ENCODE measurements at regions not wholly inside any gene's neighbourhood (a gene's known extent, or its start where the extent isn't known, plus 50 kb on each side); places are given as distances from the start of the nearest gene placed in this dataset.
"Not testable (repeated sequence)": the region's sequence is repeated elsewhere in the genome, so short reads cannot be mapped to it uniquely, and the experiment has no call there.

DNA sequence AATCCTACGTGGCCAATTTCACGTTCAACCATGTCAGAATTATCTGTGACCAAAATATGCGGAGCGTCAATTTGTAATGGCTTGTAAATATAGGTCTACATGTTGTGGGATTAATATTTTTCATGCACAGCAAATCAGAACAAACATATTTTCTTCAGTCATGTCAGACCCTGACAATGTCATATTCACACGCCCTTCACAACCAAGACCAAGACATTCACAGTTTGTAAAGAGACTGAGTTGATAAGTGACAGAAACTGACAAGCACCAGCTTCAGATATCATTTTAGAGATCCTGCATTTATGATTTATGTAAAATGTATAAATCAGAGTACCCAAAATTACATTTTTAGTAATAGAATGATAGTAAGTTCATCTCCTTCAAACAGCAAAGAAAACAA, 57.3 kb upstream of the NOVA1 start:
- Histone ChIP-seq H4K20me1 (no peaks in the 10 kb centered on the region), H3K4me2 (no peak overlapping the region), H3K36me3 (no peaks in the 10 kb centered on the region), H3K4me3 (no peak overlapping the region), H3K9me3 (no peaks in the 10 kb centered on the region), H3K9ac (no peak overlapping the region), H3K4me1 (no peaks in the 10 kb centered on the region), H3K27me3 (no peaks in the 10 kb centered on the region), H3K27ac (no peak overlapping the region)
- TF ChIP-seq Cebpa-rat (IDR thresholded peaks at IDR 0.05), result no peak

DNA sequence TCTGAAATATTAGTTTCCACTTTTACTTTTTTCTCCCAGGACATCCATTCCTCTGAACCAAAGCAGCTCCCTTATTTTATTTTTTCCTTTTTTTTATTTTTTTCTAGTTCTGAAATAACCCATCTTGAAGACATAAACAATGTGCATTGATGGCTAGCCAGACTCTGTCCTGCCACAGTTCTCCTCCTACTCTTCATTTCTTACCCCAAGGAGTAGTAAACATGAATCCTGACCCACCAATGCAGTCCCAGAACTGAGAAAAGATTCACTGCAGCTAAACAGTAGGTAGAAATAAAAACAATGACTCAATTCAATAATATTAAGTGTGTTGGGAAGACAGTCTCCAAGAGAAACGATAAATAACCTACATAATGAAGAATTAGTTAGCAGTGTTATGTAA, 65.7 kb upstream of the NOVA1 start:
- Histone ChIP-seq H3K4me3 (no peak overlapping the region), H4K20me1 (no peaks in the 10 kb centered on the region), H3K27ac (no peak overlapping the region), H3K9me3 (peaks cover 9% of the 10 kb centered on the region; the same call in 1 of the 2 replicates), H3K27me3 (no peaks in the 10 kb centered on the region), H3K4me2 (no peak overlapping the region), H3K9ac (no peak overlapping the region), H3K4me1 (no peaks in the 10 kb centered on the region), H3K36me3 (no peaks in the 10 kb centered on the region)
- TF ChIP-seq Cebpa-rat (IDR thresholded peaks at IDR 0.05), result no peak

DNA sequence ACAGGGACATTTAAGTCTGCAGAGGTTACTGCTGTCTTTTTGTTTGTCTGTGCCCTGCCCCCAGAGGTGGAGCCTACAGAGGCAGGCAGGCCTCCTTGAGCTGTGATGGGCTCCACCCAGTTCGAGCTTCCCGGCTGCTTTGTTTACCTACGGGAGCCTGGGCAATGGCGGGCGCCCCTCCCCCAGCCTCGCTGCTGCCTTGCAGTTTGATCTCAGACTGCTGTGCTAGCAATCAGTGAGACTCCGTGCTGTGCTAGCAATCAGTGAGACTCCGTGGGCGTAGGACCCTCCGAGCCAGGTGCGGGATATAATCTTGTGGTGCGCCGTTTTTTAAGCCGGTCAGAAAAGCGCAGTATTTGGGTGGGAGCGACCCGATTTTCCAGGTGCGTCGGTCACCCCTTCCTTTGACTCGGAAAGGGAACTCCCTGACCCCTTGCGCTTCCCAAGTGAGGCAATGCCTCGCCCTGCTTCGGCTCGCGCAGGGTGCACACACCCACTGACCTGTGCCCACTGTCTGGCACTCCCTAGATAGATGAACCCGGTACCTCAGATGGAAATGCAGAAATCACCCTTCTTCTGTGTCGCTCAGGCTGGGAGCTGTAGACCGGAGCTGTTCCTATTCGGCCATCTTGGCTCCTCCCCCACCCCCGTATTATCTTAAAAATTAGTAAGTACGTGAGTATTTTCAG, 81.0 kb upstream of the NOVA1 start:
- H3K4me2 ChIP-seq, H3K27me3 ChIP-seq, H3K4me1 ChIP-seq, H3K9ac ChIP-seq, H3K27ac ChIP-seq, H4K20me1 ChIP-seq, H3K4me3 ChIP-seq, H3K9me3 ChIP-seq, H3K36me3 ChIP-seq: not testable (repeated sequence)

DNA sequence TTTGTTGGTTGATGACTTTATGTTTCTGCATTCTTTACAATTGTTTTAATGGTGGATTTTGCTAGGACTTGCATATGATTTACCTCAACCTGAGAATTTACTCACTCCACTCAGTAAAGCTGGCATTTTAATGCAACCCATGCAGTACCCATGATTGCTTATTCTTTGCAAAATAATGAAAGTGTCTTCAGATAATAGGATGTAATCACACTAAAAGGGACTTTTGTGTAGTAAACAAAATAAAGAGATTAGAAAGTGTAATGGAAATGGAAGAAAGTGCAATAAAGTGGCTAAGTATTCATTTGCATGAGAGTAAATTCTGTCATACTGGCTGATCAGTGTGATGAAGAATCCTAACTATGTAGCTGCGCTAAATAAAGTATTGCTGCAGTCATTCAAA, 87.6 kb upstream of the NOVA1 start:
- Histone ChIP-seq H3K4me3 (no peak overlapping the region), H4K20me1 (no peaks in the 10 kb centered on the region), H3K9me3 (peaks cover 12% of the 10 kb centered on the region), H3K4me1 (no peaks in the 10 kb centered on the region), H3K27ac (no peak overlapping the region), H3K4me2 (no peak overlapping the region), H3K27me3 (no peaks in the 10 kb centered on the region), H3K9ac (no peak overlapping the region), H3K36me3 (no peaks in the 10 kb centered on the region)
- no peak for TF ChIP-seq Cebpa-rat (IDR thresholded peaks at IDR 0.05)

DNA sequence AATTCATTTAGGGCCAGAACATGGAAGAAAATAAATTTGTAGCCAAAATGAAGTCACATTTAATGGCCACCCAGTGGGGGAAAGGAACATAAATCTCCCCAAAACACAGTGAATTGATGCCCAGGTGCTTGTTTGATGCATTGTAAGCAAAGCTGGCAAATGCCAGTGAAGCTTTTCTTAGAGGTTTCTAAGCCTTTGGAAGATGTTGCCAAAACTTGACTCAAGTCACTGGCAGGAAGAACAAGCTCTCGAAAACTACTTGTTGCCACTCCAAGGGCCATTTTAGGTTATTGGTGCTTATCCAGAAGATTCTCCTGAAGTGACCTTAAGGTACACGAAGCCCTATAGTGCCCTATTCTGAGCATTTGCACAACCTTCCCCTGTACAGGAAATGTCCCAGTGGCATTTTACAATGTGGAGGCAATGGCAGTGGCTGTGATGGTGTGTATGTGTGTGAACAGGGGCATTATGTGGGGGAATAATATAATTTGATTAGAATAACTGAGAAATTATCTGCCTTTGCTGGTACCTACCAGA, 89.5 kb upstream of the NOVA1 start:
- Histone ChIP-seq H3K4me1 (no peaks in the 10 kb centered on the region), H3K36me3 (no peaks in the 10 kb centered on the region), H3K27me3 (no peaks in the 10 kb centered on the region), H3K9ac (no peak overlapping the region), H4K20me1 (no peaks in the 10 kb centered on the region), H3K4me2 (no peak overlapping the region), H3K9me3 (peaks cover 8% of the 10 kb centered on the region), H3K27ac (no peak overlapping the region), H3K4me3 (no peak overlapping the region)
- TF ChIP-seq Cebpa-rat (IDR thresholded peaks at IDR 0.05), result no peak

DNA sequence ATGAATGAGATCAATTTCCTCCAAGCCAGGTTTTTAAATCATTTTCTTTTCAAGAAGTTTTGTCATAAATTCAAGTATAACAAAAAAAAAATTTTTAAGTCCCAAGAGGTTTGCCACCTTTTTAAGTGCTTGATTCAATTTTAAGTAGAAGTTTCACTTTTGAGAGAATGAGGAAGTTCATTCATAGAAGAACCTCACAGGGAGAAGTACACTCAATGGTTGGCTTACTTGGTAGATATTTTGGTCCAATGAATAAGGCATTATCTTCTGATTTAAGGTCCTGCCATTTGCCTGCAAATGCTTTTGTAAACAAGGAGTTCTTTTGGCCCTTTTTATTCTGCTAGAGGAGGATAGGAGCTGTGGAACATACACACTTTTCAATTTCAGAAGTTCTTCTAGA, 96.7 kb upstream of the NOVA1 start:
- 0 out of 2 replicates have a peak overlapping the region, but pooled peaks have one; percentile 21 for H3K4me2 ChIP-seq
- no peak overlapping the region for H3K9ac ChIP-seq
- peaks cover 14% of the 10 kb centered on the region; the same call in 1 of the 2 replicates for H3K4me1 ChIP-seq
- no peaks in the 10 kb centered on the region for H3K27me3 ChIP-seq
- TF ChIP-seq Cebpa-rat (IDR thresholded peaks at IDR 0.05), result no peak
- H4K20me1 ChIP-seq, result no peaks in the 10 kb centered on the region
- H3K36me3 ChIP-seq, result no peaks in the 10 kb centered on the region
- no peak overlapping the region for H3K4me3 ChIP-seq
- no peaks in the 10 kb centered on the region for H3K9me3 ChIP-seq
- H3K27ac ChIP-seq, result no peak overlapping the region

DNA sequence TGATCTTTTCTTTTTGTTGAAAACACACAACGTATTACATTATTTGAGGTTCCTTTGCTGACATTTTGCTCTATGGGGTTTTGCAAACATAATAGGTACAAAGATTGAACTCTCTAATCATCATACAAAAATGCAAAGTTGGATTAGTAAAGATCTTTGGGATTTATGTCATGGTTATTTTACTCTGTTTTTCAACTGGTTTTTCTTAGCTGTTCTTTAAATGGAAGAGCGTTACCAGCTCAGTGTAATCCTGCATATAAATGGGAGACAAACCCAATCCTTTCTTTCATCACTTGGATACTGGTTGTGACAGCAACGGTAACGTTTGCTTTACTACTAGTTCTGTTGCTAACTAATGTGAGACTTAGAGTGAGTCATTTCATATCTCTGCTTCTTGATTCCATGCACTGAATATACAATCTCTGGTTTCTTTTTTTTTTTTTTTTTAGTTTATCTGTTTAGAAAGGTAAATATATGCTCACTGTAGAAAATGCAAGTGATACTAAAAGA, 104.9 kb upstream of the NOVA1 start:
- Histone ChIP-seq H3K36me3 (no peaks in the 10 kb centered on the region), H3K4me1 (no peaks in the 10 kb centered on the region), H3K4me3 (no peak overlapping the region), H3K4me2 (no peak overlapping the region), H3K27me3 (no peaks in the 10 kb centered on the region), H4K20me1 (no peaks in the 10 kb centered on the region), H3K9ac (no peak overlapping the region), H3K27ac (no peak overlapping the region), H3K9me3 (no peaks in the 10 kb centered on the region)
- no peak for TF ChIP-seq Cebpa-rat (IDR thresholded peaks at IDR 0.05)

DNA sequence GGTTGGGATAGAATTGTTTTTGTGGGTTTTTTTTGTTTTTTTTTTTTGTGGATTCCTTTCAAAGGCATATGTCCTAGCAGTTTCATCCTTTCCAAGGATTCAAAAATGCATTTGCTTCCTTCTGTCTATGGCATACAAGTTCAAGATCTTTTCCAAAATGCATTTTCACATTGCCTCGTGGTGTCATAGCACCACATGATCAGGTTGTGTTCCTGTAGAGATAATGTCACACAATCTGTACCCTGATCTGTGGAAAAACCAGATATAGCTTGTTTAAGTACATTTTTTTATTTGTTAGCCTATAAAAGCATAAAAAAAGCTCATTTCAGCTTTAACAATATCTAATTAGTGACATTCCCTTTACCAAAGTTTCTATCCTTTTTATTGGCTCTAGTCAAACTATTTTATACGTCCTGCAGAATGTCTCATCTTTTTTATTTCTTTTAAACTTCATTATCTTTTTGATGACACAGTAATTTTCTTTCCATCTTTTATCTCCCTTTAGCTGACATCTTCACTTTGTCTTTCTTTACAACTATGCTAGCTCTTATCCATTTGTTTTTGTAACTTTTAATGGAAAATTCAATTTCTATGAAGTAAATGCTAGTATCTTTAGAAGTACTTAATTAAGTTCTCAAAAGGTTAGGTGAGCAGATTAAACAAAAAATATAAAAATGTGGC, 106.0 kb upstream of the NOVA1 start:
- Histone ChIP-seq H3K27ac (no peak overlapping the region), H3K4me2 (no peak overlapping the region), H3K36me3 (no peaks in the 10 kb centered on the region), H3K9me3 (no peaks in the 10 kb centered on the region), H4K20me1 (no peaks in the 10 kb centered on the region), H3K9ac (no peak overlapping the region), H3K4me3 (no peak overlapping the region), H3K27me3 (no peaks in the 10 kb centered on the region), H3K4me1 (peaks cover 3% of the 10 kb centered on the region)
- no peak for TF ChIP-seq Cebpa-rat (IDR thresholded peaks at IDR 0.05)

DNA sequence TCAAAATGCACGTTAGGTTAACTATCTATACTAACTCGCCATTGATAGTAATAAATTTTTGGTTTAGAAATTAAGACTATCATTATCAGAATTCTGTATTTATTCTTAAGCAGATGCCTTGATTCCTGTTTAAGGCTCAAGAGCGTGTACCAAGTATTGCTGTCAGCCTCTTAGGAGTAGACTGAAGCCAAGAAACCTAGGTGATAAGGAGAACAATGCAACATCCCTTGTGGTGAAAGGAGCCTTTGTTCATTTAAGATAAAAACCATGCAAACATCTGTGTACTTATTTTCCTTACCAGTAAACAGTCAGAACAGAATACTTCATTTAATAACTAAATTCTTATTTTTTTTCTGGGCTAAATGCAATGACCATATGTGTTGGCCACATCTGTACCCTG, 109.4 kb upstream of the NOVA1 start:
- Histone ChIP-seq H3K9me3 (no peaks in the 10 kb centered on the region), H3K27ac (no peak overlapping the region), H3K4me3 (no peak overlapping the region), H3K36me3 (no peaks in the 10 kb centered on the region), H4K20me1 (no peaks in the 10 kb centered on the region), H3K4me2 (no peak overlapping the region), H3K4me1 (peaks cover 9% of the 10 kb centered on the region), H3K9ac (no peak overlapping the region), H3K27me3 (no peaks in the 10 kb centered on the region)
- no peak for TF ChIP-seq Cebpa-rat (IDR thresholded peaks at IDR 0.05)

DNA sequence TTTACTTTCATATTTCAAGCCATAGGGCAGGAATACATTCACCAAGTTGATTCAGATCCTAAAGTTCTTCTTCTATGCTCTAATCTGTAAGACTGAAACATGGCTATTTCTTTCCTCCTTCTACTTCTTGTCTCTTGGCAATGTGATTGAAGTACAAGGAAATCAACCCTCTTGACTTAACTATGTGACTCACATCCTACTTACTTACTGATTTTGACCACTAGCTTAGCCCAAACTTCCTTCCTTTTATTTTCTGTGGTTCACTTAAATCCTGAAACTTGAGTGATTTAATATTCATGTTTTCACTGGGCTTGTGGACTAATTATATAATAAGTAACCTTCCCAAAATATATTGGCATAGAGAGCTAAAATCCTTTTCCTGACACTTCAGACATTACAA, 111.2 kb upstream of the NOVA1 start:
- no peak overlapping the region for H3K9ac ChIP-seq
- H3K4me3 ChIP-seq, result no peak overlapping the region
- TF ChIP-seq Cebpa-rat (IDR thresholded peaks at IDR 0.05), result no peak
- H4K20me1 ChIP-seq, result no peaks in the 10 kb centered on the region
- H3K27me3 ChIP-seq, result no peaks in the 10 kb centered on the region
- H3K27ac ChIP-seq, result no peak overlapping the region
- H3K4me1 ChIP-seq, result peaks cover 9% of the 10 kb centered on the region
- no peaks in the 10 kb centered on the region for H3K36me3 ChIP-seq
- peak overlapping the region; percentile 30; the same call in 1 of the 2 replicates for H3K4me2 ChIP-seq
- no peaks in the 10 kb centered on the region for H3K9me3 ChIP-seq
